Type B pancreatic cell (in vitro differentiated cells): ENCODE measurements at regions not wholly inside any gene's neighbourhood (a gene's known extent, or its start where the extent isn't known, plus 50 kb on each side); places are given as distances from the start of the nearest gene placed in this dataset.
"Not testable (repeated sequence)": the region's sequence is repeated elsewhere in the genome, so short reads cannot be mapped to it uniquely, and the experiment has no call there.

Experiments used
- DNase-seq: peaks from one replicate; pipeline ENCODE4 v3.0.0; 2021; ENCODE audit warnings: mixed read lengths; ENCODE audit not compliant: unreplicated experiment; ENCODE audit errors: extremely low spot score
- H3K27ac Mint-ChIP-seq: 2 replicates; pipeline ENCODE4 v1.8.0; 2021; ENCODE audit warnings: mild to moderate bottlenecking, mixed read lengths
- H3K27me3 Mint-ChIP-seq: 2 replicates; pipeline ENCODE4 v1.8.0; 2021; ENCODE audit warnings: mixed read lengths
- H3K36me3 Mint-ChIP-seq: 2 replicates; pipeline ENCODE4 v1.8.0; 2021; ENCODE audit warnings: mixed read lengths
- H3K4me1 Mint-ChIP-seq: one replicate; pipeline ENCODE4 v1.8.0; 2021; ENCODE audit warnings: mixed read lengths; ENCODE audit not compliant: unreplicated experiment
- H3K4me3 Mint-ChIP-seq: 2 replicates; pipeline ENCODE4 v1.8.0; 2021; ENCODE audit warnings: mild to moderate bottlenecking, mixed read lengths
- H3K9me3 Mint-ChIP-seq: 2 replicates; pipeline ENCODE4 v1.8.0; 2021; ENCODE audit warnings: mixed read lengths
- TF ChIP-seq, protein P1 (sequence below): fragments of 200-600 bp; sonication (generic); conservative IDR thresholded peaks from 2 replicates; pipeline ENCODE4 v1.5.0; 2021; ENCODE audit warnings: antibody characterized with exemption, mild to moderate bottlenecking

- Mint-ChIP-seq H3K36me3 (no peaks in the 10 kb centered on the region), H3K27ac (peak overlapping the region; percentile 93), H3K4me1 (peaks cover 3% of the 10 kb centered on the region), H3K27me3 (peaks cover 13% of the 10 kb centered on the region), H3K9me3 (peaks cover 8% of the 10 kb centered on the region), H3K4me3 (peak overlapping the region; percentile 30)
- no peak for DNase-seq
- TF ChIP-seq, protein P1, sequence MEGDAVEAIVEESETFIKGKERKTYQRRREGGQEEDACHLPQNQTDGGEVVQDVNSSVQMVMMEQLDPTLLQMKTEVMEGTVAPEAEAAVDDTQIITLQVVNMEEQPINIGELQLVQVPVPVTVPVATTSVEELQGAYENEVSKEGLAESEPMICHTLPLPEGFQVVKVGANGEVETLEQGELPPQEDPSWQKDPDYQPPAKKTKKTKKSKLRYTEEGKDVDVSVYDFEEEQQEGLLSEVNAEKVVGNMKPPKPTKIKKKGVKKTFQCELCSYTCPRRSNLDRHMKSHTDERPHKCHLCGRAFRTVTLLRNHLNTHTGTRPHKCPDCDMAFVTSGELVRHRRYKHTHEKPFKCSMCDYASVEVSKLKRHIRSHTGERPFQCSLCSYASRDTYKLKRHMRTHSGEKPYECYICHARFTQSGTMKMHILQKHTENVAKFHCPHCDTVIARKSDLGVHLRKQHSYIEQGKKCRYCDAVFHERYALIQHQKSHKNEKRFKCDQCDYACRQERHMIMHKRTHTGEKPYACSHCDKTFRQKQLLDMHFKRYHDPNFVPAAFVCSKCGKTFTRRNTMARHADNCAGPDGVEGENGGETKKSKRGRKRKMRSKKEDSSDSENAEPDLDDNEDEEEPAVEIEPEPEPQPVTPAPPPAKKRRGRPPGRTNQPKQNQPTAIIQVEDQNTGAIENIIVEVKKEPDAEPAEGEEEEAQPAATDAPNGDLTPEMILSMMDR: no peak
Measured at GRCh38 chr7:106365252-106366005, 80.6 kb upstream of the NAMPT start.

DNA sequence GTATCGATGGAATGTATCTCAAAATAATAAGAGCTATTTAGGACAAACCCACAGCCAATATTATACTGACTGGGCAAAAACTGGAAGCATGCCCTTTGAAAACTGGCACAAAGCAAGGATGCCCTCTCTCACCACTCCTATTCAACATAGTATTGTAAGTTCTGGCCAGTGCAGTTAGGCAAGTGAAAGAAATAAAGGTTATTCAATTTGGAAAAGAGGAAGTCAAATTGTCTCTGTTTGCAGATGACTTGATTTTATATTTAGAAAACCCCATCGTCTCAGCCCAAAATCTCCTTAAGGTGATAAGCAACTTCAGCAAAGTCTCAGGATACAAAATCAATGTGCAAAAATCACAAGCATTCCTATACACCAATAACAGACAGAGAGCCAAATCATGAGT, 77.7 kb upstream of the NAMPT start:
- H3K9me3 Mint-ChIP-seq, H3K4me1 Mint-ChIP-seq, H3K27ac Mint-ChIP-seq, H3K4me3 Mint-ChIP-seq, DNase-seq, H3K36me3 Mint-ChIP-seq: not testable (repeated sequence)
- peaks cover 13% of the 10 kb centered on the region for H3K27me3 Mint-ChIP-seq

GRCh38 chr7:106358103-106358663, 73.4 kb upstream of the NAMPT start:
- Mint-ChIP-seq H3K9me3 (no peaks in the 10 kb centered on the region), H3K36me3 (no peaks in the 10 kb centered on the region), H3K27me3 (peaks cover 6% of the 10 kb centered on the region), H3K4me3 (no peak overlapping the region), H3K27ac (no peak overlapping the region), H3K4me1 (no peaks in the 10 kb centered on the region)
- TF ChIP-seq, protein P1: no peak
- no peak for DNase-seq

DNA sequence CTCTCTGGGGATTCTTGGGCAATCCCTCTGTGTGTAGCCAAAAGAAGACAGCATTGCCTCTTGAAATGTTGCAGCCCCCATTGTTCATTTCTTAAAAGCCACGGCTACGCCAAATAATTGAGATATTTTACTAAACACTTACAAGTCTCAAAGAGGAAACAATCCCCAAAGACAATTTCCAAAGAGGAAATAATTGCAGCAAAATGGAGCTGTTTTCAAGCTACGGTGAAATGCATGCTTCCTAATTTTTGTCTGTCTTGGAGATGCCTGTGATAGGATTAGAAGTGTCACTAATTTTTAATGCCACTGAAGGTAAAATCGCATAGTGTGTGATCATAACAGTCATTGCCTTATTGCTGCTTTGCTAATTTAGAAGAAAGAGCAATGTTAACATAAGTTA, 72.9 kb upstream of the NAMPT start:
- no peaks in the 10 kb centered on the region for H3K4me1 Mint-ChIP-seq
- no peak overlapping the region for H3K27ac Mint-ChIP-seq
- no peaks in the 10 kb centered on the region for H3K9me3 Mint-ChIP-seq
- peaks cover 2% of the 10 kb centered on the region for H3K27me3 Mint-ChIP-seq
- no peak overlapping the region for H3K4me3 Mint-ChIP-seq
- TF ChIP-seq, protein P1: no peak
- no peaks in the 10 kb centered on the region for H3K36me3 Mint-ChIP-seq
- DNase-seq: no peak

GRCh38 chr7:106354822-106355221, 70.0 kb upstream of the NAMPT start:
- H3K9me3 Mint-ChIP-seq: peaks cover 4% of the 10 kb centered on the region
- no peak for DNase-seq
- no peak overlapping the region for H3K4me3 Mint-ChIP-seq
- no peaks in the 10 kb centered on the region for H3K27me3 Mint-ChIP-seq
- H3K4me1 Mint-ChIP-seq: no peaks in the 10 kb centered on the region
- TF ChIP-seq, protein P1: no peak
- no peak overlapping the region for H3K27ac Mint-ChIP-seq
- H3K36me3 Mint-ChIP-seq: no peaks in the 10 kb centered on the region

GRCh38 chr7:106353944-106354343, 69.2 kb upstream of the NAMPT start:
- TF ChIP-seq, protein P1: no peak
- H3K4me1 Mint-ChIP-seq: no peaks in the 10 kb centered on the region
- no peaks in the 10 kb centered on the region for H3K36me3 Mint-ChIP-seq
- H3K27me3 Mint-ChIP-seq: no peaks in the 10 kb centered on the region
- no peak overlapping the region for H3K27ac Mint-ChIP-seq
- peaks cover 4% of the 10 kb centered on the region for H3K9me3 Mint-ChIP-seq
- no peak for DNase-seq
- no peak overlapping the region for H3K4me3 Mint-ChIP-seq
